ENCODE measurements at regions not wholly inside any gene's neighbourhood (a gene's known extent, or its start where the extent isn't known, plus 50 kb on each side); places are given as distances from the start of the nearest gene placed in this dataset.

DNA sequence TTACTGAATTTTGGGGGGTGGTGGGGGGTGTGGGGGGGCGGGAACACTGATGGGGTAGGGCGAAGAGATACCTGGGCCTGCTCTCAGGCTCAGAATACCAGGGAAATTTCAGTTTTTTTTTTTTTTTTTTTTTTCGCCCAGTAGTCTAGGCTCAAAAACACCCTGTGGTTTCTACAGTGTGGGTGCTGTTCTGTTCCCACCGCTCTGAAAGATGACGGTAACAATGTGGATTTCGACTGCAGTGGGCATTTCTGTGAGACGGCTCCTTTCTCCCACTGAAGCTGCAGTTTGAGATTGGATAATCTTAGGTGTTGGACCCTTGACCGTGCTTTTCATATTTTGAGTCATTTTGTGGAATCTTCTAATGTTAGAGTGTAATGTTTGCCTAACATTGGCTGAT, 143.8 kb upstream of the RGMA start:
- intact Hi-C loops (cut with DNase I) = no loop called here
- no peak for DNase-seq (ENCODE audit: low spot score)

GRCh38 chr15:93231994-93232393, 143.0 kb upstream of the RGMA start:
- no peak for DNase-seq (ENCODE audit: low spot score)
- intact Hi-C loops (cut with DNase I) = no loop called here

- intact Hi-C loops (cut with DNase I) = no loop called here
- DNase-seq (ENCODE audit: low spot score) = no peak
Observed at GRCh38 chr15:93231261-93231925, 142.4 kb upstream of the RGMA start.

GRCh38 chr15:93228546-93228945, 139.5 kb upstream of the RGMA start:
- no peak for DNase-seq (ENCODE audit: low spot score)
- intact Hi-C loops (cut with DNase I) = no loop called here

DNA sequence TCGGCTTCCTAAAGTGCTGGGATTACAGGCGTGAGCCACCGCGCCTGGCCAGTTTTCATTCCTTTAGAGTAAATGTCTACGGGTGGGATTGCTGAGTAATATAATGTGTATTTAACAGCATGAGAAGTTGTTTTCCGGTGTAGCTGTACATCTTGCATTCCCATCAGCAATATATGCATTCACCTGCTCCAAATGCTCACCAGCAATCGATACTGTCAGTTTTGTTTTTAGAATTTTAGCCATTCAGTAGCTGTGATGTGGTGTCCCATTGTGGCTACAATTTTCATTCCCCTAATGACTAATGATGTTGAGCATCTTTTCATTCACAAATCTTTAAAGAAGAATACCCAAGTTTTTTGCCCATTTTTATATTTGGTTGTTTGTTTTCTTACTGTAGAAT, 134.8 kb upstream of the RGMA start:
- intact Hi-C loops (cut with DNase I) = no loop called here
- no peak for DNase-seq (ENCODE audit: low spot score)

GRCh38 chr15:93221759-93222158, 132.7 kb upstream of the RGMA start:
- intact Hi-C loops (cut with DNase I) = no loop called here
- DNase-seq (ENCODE audit: low spot score) = no peak

DNA sequence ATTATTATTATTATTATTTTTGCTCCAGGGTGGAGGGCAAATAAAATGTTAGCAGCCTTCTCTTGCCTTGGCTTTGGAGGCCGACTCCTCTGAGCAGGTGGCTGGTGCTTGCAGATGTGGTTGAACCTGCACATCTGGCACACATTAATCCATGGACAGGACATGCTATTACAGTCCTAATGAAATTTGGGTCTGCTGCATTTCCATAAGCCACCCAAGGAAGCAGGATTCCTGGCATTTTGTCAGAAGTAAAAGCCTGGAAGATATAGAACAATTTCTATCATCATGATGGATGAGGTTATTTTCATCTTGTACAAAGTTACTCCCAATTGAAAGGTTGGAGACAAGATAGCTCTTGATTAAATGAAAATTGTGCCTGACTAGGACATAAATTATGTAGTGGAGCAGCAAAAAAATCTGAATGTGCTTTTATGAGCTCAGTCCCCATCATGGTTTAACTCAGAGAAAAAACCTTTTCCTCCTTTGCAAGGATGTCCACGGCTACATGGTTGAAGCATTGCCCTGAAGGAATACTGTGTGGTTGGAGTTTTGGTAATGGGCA, 130.9 kb upstream of the RGMA start:
- no peak for DNase-seq (ENCODE audit: low spot score)
- intact Hi-C loops (cut with DNase I) = no loop called here

DNA sequence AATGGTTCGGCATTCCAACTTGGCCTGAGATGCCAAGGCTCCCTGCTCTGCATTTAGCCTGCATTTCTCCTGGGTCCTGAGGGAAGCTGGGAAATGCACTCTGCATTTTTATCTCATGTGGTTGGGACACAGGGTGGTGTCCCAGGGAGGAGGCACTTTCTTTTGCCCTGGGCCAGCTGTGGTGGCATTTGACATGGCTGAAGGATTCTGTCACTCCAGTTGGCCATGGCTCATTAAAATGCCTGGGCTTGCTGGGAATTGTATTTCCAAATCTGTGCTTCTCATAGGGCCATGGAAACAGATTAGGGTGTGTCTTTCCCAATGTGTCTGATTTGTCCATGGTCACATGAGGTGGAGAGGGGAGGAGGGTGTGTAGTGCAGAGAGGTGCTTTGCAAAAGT, 128.3 kb upstream of the RGMA start:
- intact Hi-C loops (cut with DNase I) = no loop called here

GRCh38 chr15:93214106-93214505, 125.1 kb upstream of the RGMA start:
- intact Hi-C loops (cut with DNase I) = no loop called here
- DNase-seq (ENCODE audit: low spot score) = no peak

More for the DNA sequence above, 128.3 kb upstream of the RGMA start:
- no peak for DNase-seq (ENCODE audit: low spot score)

DNA sequence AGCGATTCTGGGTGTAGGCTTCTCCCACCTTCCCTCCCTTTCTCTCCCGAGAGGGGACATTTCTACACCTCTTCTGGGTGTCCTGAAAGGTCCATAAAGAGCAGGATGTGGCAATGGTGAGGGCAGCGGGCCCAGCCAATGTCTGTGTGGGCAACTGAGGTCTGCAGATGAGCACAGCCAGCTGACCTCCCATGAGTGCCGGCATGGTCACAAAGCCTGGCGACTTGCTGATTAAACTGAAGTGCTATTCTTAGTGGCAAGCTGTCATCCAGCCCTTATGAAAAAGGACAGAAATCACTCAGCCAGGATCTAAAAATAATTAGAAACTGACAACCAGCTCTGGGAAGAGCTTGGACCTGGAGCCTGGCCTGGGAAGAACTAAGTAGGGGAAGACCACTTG, 124.3 kb upstream of the RGMA start:
- intact Hi-C loops (cut with DNase I) = no loop called here
- DNase-seq (ENCODE audit: low spot score) = no peak

GRCh38 chr15:93212578-93212977, 123.6 kb upstream of the RGMA start:
- intact Hi-C loops (cut with DNase I) = no loop called here
- DNase-seq (ENCODE audit: low spot score) = no peak

- intact Hi-C loops (cut with DNase I) = no loop called here
Observed at GRCh38 chr15:93210995-93211394, 122.0 kb upstream of the RGMA start.

GRCh38 chr15:93209690-93210445, 120.9 kb upstream of the RGMA start:
- intact Hi-C loops (cut with DNase I) = no loop called here
- DNase-seq (ENCODE audit: low spot score) = no peak

More at GRCh38 chr15:93210995-93211394, 122.0 kb upstream of the RGMA start:
- no peak for DNase-seq (ENCODE audit: low spot score)

GRCh38 chr15:93206893-93207292, 117.9 kb upstream of the RGMA start:
- intact Hi-C loops (cut with DNase I) = no loop called here
- no peak for DNase-seq (ENCODE audit: low spot score)

GRCh38 chr15:93205413-93205812, 116.4 kb upstream of the RGMA start:
- intact Hi-C loops (cut with DNase I) = no loop called here
- DNase-seq (ENCODE audit: low spot score) = no peak

- no peak for DNase-seq (ENCODE audit: low spot score)
- intact Hi-C loops (cut with DNase I) = no loop called here
Observed at GRCh38 chr15:93203036-93203435, 114.0 kb upstream of the RGMA start.

DNA sequence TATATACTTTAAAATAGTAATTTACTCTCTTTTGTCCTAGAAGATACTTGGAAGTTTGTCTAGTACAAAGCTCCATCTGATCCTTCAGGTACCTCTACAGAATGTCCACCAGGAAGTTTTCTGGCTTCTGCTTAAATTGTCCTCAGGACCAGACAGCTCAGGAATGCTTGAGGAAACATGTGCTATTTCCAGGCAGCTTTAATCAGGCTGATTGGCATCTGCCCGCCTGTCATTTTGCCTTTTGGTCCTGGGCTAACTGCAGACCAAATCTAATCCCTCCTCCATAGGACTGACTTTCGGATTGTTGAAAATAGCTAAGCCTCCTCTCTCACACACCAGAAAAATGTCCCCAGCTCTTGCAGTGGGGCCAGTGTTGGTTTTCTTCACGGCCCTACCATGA, 113.4 kb upstream of the RGMA start:
- intact Hi-C loops (cut with DNase I) = no loop called here

DNA sequence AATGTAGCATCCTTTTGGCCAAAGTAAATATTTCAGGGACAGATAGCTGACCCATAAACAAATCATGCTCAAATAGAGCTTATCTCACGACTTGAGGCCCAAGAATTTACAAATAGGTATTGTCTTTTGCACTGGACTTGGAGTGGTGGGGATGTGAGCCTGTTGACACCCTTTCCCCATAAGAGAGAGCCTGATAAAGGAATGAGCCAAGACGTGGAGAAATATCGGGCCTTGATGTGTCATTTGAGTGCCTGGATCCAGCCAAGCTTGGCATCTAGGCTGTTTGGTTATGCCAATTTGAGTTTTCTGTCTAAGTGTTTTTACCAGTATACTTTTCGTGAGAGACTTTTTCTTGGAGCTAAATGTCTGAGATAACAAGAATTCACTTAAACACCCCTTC, 112.9 kb upstream of the RGMA start:
- intact Hi-C loops (cut with DNase I) = no loop called here
- no peak for DNase-seq (ENCODE audit: low spot score)

More for the DNA sequence above, 113.4 kb upstream of the RGMA start:
- no peak for DNase-seq (ENCODE audit: low spot score)

GRCh38 chr15:93200837-93201226, 111.8 kb upstream of the RGMA start:
- no peak for DNase-seq (ENCODE audit: low spot score)
- intact Hi-C loops (cut with DNase I) = no loop called here

- DNase-seq (ENCODE audit: low spot score) = no peak
- intact Hi-C loops (cut with DNase I) = no loop called here
Observed at GRCh38 chr15:93200081-93200836, 111.2 kb upstream of the RGMA start.
